ENCODE measurements at regions not wholly inside any gene's neighbourhood (a gene's known extent, or its start where the extent isn't known, plus 50 kb on each side); places are given as distances from the start of the nearest gene placed in this dataset.

DNA sequence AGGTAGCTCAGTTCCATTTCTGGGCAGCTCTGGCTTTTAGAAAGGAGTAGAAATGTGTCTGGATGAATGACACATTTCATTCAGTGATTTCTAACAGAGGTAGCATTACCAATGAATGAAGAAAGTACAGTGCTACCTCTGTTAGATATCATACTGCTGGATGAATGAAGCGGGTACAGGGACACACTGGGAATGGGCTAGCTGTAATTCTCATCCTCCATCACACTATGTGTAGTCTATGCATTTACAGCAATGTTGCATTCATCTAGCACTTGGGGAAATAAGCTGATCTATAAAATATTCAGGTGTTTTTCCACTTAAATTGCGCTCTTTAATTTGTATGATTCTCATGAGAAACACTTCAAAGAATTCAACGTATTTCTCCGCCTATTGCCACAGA lies 158.3 kb upstream of the IRX5 start:
- H3K4me1 ChIP-seq: no peaks in the 10 kb centered on the region
- H3K27ac ChIP-seq: no peak overlapping the region
- H3K9me3 ChIP-seq: no peaks in the 10 kb centered on the region
- no peak overlapping the region for H3K4me3 ChIP-seq
- WGBS: 93% methylated on average over 4 of the region's 4 CpGs
- H3K27me3 ChIP-seq: no peaks in the 10 kb centered on the region
- no peak for TF ChIP-seq EP300 (IDR thresholded peaks at IDR 0.05)
- no peak for TF ChIP-seq POLR2AphosphoS5 (IDR thresholded peaks at IDR 0.05)
- TF ChIP-seq, protein P1, sequence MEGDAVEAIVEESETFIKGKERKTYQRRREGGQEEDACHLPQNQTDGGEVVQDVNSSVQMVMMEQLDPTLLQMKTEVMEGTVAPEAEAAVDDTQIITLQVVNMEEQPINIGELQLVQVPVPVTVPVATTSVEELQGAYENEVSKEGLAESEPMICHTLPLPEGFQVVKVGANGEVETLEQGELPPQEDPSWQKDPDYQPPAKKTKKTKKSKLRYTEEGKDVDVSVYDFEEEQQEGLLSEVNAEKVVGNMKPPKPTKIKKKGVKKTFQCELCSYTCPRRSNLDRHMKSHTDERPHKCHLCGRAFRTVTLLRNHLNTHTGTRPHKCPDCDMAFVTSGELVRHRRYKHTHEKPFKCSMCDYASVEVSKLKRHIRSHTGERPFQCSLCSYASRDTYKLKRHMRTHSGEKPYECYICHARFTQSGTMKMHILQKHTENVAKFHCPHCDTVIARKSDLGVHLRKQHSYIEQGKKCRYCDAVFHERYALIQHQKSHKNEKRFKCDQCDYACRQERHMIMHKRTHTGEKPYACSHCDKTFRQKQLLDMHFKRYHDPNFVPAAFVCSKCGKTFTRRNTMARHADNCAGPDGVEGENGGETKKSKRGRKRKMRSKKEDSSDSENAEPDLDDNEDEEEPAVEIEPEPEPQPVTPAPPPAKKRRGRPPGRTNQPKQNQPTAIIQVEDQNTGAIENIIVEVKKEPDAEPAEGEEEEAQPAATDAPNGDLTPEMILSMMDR (IDR thresholded peaks at IDR 0.05): no peak
- TF ChIP-seq POLR2A (IDR thresholded peaks at IDR 0.05): no peak
- no peaks in the 10 kb centered on the region for H3K36me3 ChIP-seq
- DNase-seq (ENCODE audit: low spot score in 2 of 2): no peak

DNA sequence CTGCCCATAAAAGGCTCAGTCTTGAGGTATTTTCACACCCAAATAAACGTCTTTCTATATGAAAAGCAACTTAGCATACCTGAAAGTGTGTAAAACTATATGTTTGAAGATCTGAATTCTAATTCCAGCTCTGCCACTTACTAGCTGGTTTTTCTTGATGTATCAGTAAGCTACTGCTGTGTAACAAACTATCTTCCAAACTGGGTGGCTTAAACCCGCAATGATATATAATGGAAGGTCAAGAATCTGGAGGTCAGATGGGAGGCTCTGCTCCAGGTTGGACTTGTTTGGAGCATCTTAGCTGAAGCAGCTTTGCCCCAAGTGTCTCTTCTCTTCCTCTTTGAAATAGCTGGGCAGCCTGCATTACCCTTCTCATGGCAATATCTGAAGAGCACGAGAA lies 164.3 kb upstream of the IRX5 start:
- WGBS: 88% methylated on average over 3 of the region's 3 CpGs
- Histone ChIP-seq H3K9me3 (no peaks in the 10 kb centered on the region), H3K27ac (no peak overlapping the region), H3K27me3 (no peaks in the 10 kb centered on the region), H3K4me3 (no peak overlapping the region), H3K36me3 (no peaks in the 10 kb centered on the region), H3K4me1 (no peaks in the 10 kb centered on the region)
- DNase-seq (ENCODE audit: low spot score in 2 of 2): no peak
- no peak for TF ChIP-seq POLR2A (IDR thresholded peaks at IDR 0.05)
- TF ChIP-seq EP300 (IDR thresholded peaks at IDR 0.05): no peak
- TF ChIP-seq POLR2AphosphoS5 (IDR thresholded peaks at IDR 0.05): no peak
- TF ChIP-seq, protein P1 (IDR thresholded peaks at IDR 0.05): no peak

DNA sequence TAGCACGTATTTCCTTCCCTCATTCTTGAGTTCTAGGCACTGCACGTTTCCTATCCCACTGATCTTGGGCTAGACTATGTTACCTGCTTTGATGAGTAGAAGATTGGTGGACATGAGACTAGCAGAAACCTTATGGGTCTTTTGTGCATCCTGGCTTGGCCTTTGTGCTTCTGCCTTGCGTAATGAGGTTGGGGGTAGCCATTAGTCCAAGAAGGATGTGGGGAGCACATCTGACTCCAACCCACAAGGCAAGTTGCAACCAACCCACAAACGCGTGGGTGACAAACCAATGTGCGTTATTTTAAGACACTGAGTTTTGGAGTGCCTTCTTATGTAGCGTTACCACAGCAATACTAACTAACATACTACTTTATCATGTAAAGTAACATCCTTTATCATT lies 180.4 kb upstream of the IRX5 start:
- TF ChIP-seq POLR2AphosphoS5 (IDR thresholded peaks at IDR 0.05) (no peak), EP300 (IDR thresholded peaks at IDR 0.05) (no peak), POLR2A (IDR thresholded peaks at IDR 0.05) (no peak)
- TF ChIP-seq, protein P1 (IDR thresholded peaks at IDR 0.05): no peak
- Histone ChIP-seq H3K4me3 (no peak overlapping the region), H3K9me3 (no peaks in the 10 kb centered on the region), H3K4me1 (no peaks in the 10 kb centered on the region), H3K27me3 (no peaks in the 10 kb centered on the region), H3K27ac (no peak overlapping the region), H3K36me3 (no peaks in the 10 kb centered on the region)
- DNase-seq (ENCODE audit: low spot score in 2 of 2): no peak
- WGBS: 80% methylated on average over 7 of the region's 7 CpGs

DNA sequence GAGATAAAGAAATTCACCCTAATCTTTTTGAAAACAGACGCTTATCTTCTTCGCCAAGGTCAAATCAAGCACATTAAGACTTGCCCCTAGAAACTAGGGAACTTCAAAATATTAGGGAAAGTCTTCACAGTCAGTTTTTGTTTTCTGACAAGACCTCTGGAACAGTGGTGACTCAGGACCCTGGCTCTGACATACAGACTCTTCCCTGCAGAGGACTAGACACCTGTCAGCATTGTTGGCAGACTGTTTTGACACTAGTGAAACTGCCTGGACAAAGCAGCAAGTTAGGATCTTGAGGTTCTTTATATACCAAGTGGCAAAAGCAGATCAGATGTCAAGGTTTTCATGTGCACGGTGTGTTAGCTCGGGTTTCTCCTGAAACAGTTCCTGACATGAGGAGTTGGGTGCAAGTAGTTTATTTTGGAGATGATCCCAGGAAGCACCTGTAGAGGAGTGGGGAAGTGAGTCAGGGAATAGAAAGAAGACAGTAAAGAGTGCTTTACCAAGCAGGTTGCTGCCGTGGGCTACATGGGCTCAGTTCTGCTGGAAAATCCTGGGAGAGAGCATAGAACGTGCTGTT lies 182.0 kb upstream of the IRX5 start:
- H3K27me3 ChIP-seq: no peaks in the 10 kb centered on the region
- no peaks in the 10 kb centered on the region for H3K9me3 ChIP-seq
- no peaks in the 10 kb centered on the region for H3K4me1 ChIP-seq
- H3K36me3 ChIP-seq: no peaks in the 10 kb centered on the region
- no peak for TF ChIP-seq EP300 (IDR thresholded peaks at IDR 0.05)
- TF ChIP-seq, protein P1 (IDR thresholded peaks at IDR 0.05): no peak
- TF ChIP-seq POLR2A (IDR thresholded peaks at IDR 0.05): no peak
- no peak for TF ChIP-seq POLR2AphosphoS5 (IDR thresholded peaks at IDR 0.05)
- no peak for DNase-seq (ENCODE audit: low spot score in 2 of 2)
- no peak overlapping the region for H3K27ac ChIP-seq
- H3K4me3 ChIP-seq: no peak overlapping the region
- 46% methylated on average over 6 of the region's 6 CpGs for WGBS

DNA sequence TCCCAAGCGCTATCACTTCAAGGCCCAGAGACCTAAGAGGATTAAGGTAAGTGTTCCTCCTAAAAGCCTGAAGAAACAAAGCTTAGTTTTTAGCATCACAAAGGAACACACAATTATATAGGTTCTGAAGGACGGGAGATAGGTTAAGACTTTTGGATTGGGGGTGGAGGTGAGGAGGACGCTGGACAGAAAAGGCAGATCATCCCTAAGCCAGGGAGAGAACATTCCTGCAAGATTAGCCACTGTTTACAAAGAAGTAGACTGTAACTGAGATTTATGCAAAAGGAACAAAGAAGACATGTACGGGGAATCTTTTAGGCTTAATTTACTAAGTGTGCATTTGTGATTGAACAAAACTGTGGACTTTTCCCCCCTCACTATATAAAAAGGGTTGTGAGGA lies 184.1 kb upstream of the IRX5 start:
- WGBS: 90% methylated on average over 4 of the region's 4 CpGs
- TF ChIP-seq, protein P1 (IDR thresholded peaks at IDR 0.05): no peak
- TF ChIP-seq EP300 (IDR thresholded peaks at IDR 0.05) (no peak), POLR2AphosphoS5 (IDR thresholded peaks at IDR 0.05) (no peak), POLR2A (IDR thresholded peaks at IDR 0.05) (no peak)
- no peaks in the 10 kb centered on the region for H3K27me3 ChIP-seq
- no peak for DNase-seq (ENCODE audit: low spot score in 2 of 2)
- no peaks in the 10 kb centered on the region for H3K36me3 ChIP-seq
- no peaks in the 10 kb centered on the region for H3K9me3 ChIP-seq
- no peaks in the 10 kb centered on the region for H3K4me1 ChIP-seq
- no peak overlapping the region for H3K27ac ChIP-seq
- H3K4me3 ChIP-seq: no peak overlapping the region

All from suprapubic skin (tissue), 4 donors.